HG03571 (cell line): ENCODE measurements at regions not wholly inside any gene's neighbourhood (a gene's known extent, or its start where the extent isn't known, plus 50 kb on each side); places are given as distances from the start of the nearest gene placed in this dataset.
"Not testable (repeated sequence)": the region's sequence is repeated elsewhere in the genome, so short reads cannot be mapped to it uniquely, and the experiment has no call there.

Experiments used
- ATAC-seq: cut with Tn5 transposase; IDR thresholded peaks from one replicate; pipeline ENCODE4 v1.9.1; 2021; ENCODE audit not compliant: unreplicated experiment

GRCh38 chr5:13350767-13351166 lies 593.7 kb downstream of the DNAH5 start:
- no peak for ATAC-seq

DNA sequence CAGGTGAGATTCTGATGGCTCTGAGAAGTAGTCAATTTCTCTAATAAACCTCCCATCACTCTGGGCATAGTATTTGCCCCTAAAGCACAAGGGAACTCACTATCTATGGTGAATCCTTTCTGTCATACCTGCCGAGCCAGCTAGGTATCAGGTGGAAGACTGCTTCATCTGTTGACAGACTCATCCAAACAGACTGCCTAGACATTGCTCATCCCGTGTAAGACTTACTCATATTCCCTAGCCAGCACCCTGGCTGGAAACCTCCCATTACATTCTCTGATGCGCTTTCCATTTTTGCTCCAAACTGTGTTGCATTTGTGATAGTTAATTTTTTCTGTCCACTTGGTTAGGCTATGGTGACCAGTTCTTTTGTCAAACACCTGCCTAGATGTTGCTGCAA lies 595.9 kb downstream of the DNAH5 start:
- ATAC-seq: no peak

- ATAC-seq: no peak
These were observed 598.1 kb downstream of the DNAH5 start for GRCh38 chr5:13346401-13346800.

DNA sequence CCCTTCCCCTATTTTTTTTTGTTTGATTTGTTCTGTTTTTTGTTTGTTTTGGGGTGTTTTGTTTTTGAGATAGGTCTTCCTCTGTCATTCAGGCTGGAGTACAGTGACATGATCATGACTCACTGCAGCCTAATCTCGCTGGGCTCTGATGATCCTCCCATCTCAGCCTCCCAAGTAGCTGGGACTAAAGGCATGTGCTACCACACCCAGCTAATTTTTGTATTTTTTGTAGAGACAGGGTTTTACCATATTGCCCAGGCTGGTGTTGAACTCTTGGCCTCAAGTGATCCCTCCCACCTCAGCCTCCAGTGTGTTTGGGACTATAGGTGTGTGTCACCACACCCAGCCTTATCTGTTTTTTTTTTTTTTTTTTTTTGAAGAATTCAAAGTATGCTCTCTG lies 605.4 kb downstream of the DNAH5 start:
- ATAC-seq: no peak

DNA sequence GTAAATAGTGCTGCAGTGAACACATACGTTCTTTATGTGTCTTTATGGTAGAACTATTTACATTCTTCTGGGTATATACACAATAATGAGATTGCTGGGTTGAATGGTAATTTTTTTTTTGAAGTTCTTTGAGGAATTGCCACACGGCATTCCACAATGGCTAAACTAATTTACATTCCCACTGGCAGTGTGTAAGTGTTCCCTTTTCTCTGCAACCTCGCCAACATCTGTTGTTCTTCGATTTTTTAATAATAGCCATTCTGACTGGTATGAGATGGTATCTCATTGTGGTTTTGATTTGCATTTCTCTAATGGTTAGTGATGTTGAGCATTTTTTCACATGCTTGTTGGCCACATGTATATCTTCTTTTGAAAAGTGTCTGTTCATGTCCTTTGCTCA lies 609.5 kb downstream of the DNAH5 start:
- ATAC-seq: not testable (repeated sequence)

DNA sequence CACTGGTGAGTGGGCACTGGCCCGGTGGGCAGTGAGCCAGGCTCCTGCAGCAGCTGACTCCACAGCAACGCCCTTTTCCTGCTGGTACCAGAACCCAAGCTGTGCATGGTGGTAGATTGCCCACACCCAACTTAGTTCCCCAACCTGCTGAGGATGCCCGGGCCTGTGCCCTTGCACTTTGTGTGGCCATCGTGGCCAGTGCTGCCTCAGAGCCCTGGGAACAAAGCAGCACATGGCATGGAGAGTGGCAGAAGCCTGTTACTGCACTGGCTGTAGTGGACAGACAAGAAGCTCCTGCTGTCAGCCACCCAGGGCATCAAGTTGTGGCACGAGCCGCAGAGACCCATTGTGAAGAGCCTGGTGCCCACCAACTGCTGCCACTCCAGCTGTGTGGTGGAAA lies 612.9 kb downstream of the DNAH5 start:
- ATAC-seq: no peak

- ATAC-seq: no peak
These were observed 616.2 kb downstream of the DNAH5 start for GRCh38 chr5:13328316-13328715.

DNA sequence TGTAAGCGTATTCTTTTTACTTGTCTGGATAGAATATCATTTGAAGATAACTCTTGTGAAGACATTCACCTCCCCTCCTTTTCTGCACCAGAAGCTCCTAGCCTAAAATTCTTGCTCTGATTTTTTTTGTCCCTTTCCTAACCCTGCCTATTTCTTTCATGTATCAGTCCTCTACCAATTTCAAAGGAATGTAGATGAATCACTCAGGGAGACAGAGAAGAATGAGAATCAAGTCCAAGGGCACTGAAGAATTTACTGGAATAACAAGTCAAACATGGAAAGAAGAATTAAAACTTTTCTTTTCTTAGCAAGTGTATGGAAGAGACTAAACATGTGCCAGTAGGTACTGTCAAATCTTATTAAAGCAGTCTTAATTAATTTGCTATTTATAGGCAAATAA lies 618.7 kb downstream of the DNAH5 start:
- no peak for ATAC-seq

- no peak for ATAC-seq
These were observed 621.7 kb downstream of the DNAH5 start for GRCh38 chr5:13322769-13323168.

- no peak for ATAC-seq
These were observed 626.8 kb downstream of the DNAH5 start for GRCh38 chr5:13317654-13318053.

DNA sequence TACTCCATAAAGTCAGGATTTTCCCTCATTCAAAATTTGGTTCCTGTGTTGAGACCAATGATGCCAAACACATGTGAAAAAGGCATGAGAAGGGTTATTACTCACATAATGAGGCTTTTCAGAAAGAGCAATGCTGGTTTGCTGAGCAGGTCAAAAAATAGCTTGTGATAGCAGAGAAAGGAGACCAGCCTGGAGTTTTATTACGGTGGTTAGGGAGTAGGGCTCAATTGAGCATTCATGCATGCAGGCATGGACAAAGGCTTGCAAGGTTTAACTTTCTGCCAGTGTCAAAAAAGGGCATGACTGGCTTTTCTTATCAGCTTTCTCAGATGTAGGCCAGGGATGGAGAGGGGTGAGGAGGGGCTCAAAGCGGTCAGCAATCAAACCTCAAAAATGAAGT lies 628.3 kb downstream of the DNAH5 start:
- ATAC-seq: no peak

GRCh38 chr5:13307480-13307879 lies 637.0 kb downstream of the DNAH5 start:
- no peak for ATAC-seq

- no peak for ATAC-seq
These were observed 641.0 kb downstream of the DNAH5 start for GRCh38 chr5:13303445-13303844.

- no peak for ATAC-seq
These were observed 665.7 kb downstream of the DNAH5 start for GRCh38 chr5:13278811-13279210.

DNA sequence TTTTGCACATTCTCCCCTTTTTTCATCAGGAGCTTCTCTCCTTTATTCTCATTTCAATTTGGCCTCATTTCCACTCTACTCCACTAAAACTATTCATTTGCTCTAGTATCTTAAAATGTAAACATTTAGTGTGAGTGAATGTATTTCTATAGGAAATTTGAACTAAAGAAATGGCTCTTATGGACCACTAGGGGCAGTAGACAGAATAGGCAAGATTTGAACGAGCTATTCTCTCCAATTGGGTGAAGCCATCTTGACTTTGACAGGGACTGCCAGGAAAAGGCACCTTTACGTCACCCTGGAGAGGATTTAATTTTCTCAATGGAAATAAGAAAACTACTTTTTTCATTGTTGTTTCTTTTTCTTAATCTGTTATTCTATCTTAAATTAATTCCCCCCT lies 666.3 kb downstream of the DNAH5 start:
- ATAC-seq: no peak

GRCh38 chr5:13276156-13276555 lies 668.3 kb downstream of the DNAH5 start:
- ATAC-seq: no peak

GRCh38 chr5:13263701-13264100 lies 680.8 kb downstream of the DNAH5 start:
- ATAC-seq: no peak

DNA sequence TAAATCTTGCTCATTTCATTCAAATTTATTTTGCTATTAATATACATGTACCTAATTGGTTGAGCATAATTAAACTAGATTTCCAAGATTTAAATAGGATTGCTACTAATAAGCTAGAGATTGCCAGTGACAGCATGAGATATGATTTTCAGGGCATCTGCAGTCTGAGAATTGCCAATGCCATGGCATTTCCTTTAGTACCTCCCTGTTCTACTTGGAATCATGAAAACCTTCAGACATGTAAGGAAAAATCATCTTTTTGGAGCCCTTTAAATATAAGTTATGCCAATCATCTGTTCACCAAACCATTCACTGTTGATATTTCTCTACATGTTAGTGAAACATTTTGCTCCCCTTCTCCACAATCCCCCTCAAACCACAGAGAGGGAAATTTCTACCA lies 691.4 kb downstream of the DNAH5 start:
- ATAC-seq: no peak

DNA sequence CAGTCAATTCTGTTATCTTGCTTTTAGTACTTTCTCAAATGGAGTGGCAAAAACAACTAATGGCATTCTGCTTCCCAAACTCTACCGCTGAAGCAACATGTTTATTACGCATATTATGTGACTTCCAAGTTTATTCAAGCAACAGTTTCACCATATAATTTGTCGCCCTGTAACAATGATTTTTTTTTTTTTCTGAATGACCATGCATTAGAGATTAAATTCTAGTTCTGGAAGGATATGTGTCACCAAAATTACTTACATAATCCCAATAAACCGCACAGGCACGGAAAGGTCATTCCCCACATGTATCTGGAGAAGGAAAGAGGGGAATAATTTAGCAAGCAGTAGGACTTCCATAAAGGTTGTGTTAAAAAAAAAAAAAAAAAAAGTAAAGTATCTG lies 691.8 kb downstream of the DNAH5 start:
- ATAC-seq: no peak

DNA sequence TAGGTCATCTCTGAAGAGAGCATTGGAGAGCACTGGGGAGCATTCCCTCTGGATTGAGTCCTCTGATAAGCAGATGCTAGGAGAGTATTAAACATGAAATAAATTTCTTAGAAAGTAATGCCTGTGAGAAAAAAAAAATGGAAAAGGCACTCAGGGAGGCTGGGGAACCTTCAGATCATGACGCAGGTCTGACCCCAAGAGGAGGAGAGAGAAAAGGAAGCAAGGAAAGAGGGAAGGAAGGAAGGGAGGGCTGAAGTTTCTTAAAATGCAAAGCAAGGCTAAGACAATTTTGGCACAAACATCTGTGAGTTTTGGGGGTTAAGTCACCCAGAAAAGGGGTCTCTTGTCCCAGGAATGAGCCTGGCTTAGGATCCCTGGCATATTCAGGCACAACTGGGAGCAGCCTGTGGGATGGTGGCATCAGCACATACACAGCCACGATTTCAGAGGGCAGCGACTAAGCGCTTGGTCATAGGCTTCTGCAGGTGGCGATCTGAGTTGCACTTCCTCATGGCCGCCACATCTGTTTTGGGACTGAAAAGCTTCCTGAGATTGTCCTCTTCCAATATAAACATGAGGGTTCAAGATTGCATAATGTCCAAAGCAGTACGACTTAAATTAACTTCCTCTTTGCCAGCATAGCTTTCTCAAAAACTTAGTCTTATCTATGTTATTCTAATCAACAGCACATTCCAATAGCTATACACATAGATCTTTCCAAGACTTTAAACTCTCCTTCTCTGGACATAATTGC lies 692.7 kb downstream of the DNAH5 start:
- ATAC-seq: no peak

DNA sequence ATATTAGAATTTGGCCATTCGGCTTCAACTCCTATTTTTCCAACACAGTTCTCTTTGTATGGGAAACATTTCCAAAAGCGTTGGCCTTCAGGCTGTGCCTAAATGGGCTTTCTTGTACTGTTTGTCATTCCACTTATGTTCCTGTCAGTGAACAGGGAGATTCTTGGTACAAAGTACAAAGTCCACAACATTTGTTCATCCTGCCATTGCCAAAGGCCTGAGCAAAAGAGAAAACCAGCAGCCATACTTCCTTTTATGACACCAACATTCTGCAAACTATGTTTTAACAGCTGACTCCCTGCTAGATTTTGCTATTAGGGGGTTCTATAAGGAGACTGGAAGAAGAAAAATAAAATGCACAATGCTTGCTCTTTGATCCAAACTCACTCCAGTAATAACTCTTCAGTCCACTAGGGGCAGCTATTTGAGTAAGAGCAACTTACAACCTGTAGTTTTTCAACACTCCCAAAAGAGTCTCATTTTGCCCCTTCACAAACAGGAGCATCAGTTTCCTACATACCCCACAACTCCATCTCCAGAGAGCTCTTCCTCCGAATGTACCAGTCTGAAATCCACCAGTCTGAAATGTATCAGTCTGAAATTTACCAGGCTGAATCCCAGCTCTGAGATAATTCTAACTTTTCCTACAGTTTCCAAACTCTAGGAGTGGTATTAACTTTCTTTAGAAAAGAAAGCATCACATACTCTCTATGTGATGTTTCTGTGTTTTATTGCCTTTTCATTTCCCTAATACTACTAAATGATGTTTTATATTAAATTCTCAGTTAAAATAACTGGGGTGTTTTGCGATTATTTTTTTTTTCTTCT lies 693.8 kb downstream of the DNAH5 start:
- ATAC-seq: no peak

DNA sequence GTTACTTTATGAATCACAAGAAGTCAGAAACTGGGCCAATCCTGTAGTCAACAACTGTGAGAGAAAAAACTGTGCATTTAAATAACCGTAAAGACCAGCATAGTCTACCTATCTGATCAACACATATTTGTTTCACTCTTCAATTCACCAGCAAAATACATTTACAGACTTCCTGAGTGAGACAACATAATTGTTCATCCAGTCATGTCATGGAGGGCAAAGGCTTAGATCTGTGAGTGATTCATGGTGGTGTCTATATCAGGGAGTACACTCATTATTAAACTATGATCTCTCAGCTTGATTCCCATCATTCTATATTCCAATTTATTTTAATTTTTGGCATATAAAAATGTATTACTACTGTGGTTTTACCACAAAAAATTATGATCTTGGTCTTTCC lies 694.6 kb downstream of the DNAH5 start:
- no peak for ATAC-seq
